ENCODE measurements at regions not wholly inside any gene's neighbourhood (a gene's known extent, or its start where the extent isn't known, plus 50 kb on each side); places are given as distances from the start of the nearest gene placed in this dataset.

- Histone ChIP-seq H3K9me2 (ENCODE audit: insufficient read depth) (no peaks in the 10 kb centered on the region), H2AFZ (ENCODE audit: low read depth, low read length, poor library complexity, severe bottlenecking) (no peak overlapping the region), H3K9ac (ENCODE audit: low read length) (no peak overlapping the region), H3K4me1 (ENCODE audit: control insufficient read depth in 1 of 2, insufficient read depth in 2 of 2, low read length in 2 of 2) (no peaks in the 10 kb centered on the region), H3K9me3 (ENCODE audit: control insufficient read depth in 1 of 2, insufficient read depth in 1 of 2, low read depth in 1 of 2, low read length in 2 of 2) (peaks cover 11 to 15% of the 10 kb centered on the region in 2 experiments; a peak in 2 of 4 replicates), H4K20me1 (ENCODE audit: insufficient read depth) (no peaks in the 10 kb centered on the region), H3K36me3 (ENCODE audit: control insufficient read depth in 1 of 2, insufficient read depth in 2 of 2, low read length in 2 of 2) (no peaks in the 10 kb centered on the region; a peak in 1 of 4 replicates), H3K27me3 (ENCODE audit: insufficient read depth, low read length) (no peaks in the 10 kb centered on the region), H3K4me3 (replicated peaks in 1 of 2; ENCODE audit: low read depth in 1 of 2, low read length in 2 of 2) (no peak overlapping the region), H3K4me2 (ENCODE audit: low read length) (no peak overlapping the region), H3K27ac (ENCODE audit: low read depth, low read length) (no peak overlapping the region), H3K79me2 (ENCODE audit: insufficient read depth, low read length) (no peaks in the 10 kb centered on the region)
- ATAC-seq: no peak
- BruUV-seq (replicated peaks): no TSS peak
- ChIA-PET RAD21 (ENCODE audit: low non-redundant PET in 1 of 2, low total read pairs in 2 of 2, uncharacterized antibody in 2 of 2, unreplicated experiment in 2 of 2) (no interaction called here), POLR2A (no interaction called here), CTCF (no interaction called here)
- intact Hi-C loops (cut with micrococcal nuclease): no loop called here
- TF ChIP-seq POLR2AphosphoS5 (IDR thresholded peaks at IDR 0.05; ENCODE audit: low read depth, low read length) (no peak), MAX (IDR thresholded peaks at IDR 0.05) (no peak), SIN3A (IDR thresholded peaks at IDR 0.05; ENCODE audit: low read depth) (no peak), FOSL1 (IDR thresholded peaks at IDR 0.05; ENCODE audit: low read depth) (no peak), RAD21 (IDR thresholded peaks at IDR 0.05; ENCODE audit: low read depth) (no peak), REST (IDR thresholded peaks at IDR 0.05; ENCODE audit: low read depth) (no peak), POLR2A (IDR thresholded peaks at IDR 0.05; ENCODE audit: borderline replicate concordance, extremely low read depth, insufficient read depth, insufficient read length) (no peak), EZH2phosphoT487 (IDR thresholded peaks at IDR 0.05; ENCODE audit: borderline replicate concordance) (no peak)
- no peak for DNase-seq (ENCODE audit: low read depth, low spot score)
These were observed 806.2 kb downstream of the MTRR start for GRCh38 chr5:8675182-8675581.
